GM23248 (cell line): ENCODE measurements at regions not wholly inside any gene's neighbourhood (a gene's known extent, or its start where the extent isn't known, plus 50 kb on each side); places are given as distances from the start of the nearest gene placed in this dataset.

ENCODE experiments used
- DNase-seq: peaks from one replicate; pipeline ENCODE4 v3.0.0-alpha.2; 2015
- H2AFZ ChIP-seq: fragments of 200-600 bp; sonication (generic); 2 replicates; pipeline ENCODE4 v1.6.1; 2016; ENCODE audit warnings: antibody characterized with exemption
- H3F3A ChIP-seq: fragments of 200-600 bp; sonication (generic); 2 replicates; pipeline ENCODE4 v1.6.1; 2016; ENCODE audit warnings: mild to moderate bottlenecking, antibody characterized with exemption, mixed run types; ENCODE audit not compliant: insufficient read depth
- H3K27ac ChIP-seq: fragments of 200-600 bp; sonication (generic); 2 replicates; pipeline ENCODE4 v1.5.1; 2016; ENCODE audit warnings: mild to moderate bottlenecking
- H3K27me3 ChIP-seq: fragments of 200-600 bp; sonication (generic); replicated peaks from 2 replicates; pipeline ENCODE4 v1.6.1; 2016; ENCODE audit warnings: mild to moderate bottlenecking; ENCODE audit not compliant: insufficient read depth
- H3K36me3 ChIP-seq: fragments of 200-600 bp; sonication (generic); 2 replicates; pipeline ENCODE4 v1.6.1; 2016; ENCODE audit warnings: low read depth, mild to moderate bottlenecking
- H3K4me1 ChIP-seq: fragments of 200-600 bp; sonication (generic); 2 replicates; pipeline ENCODE4 v1.6.1; 2016; ENCODE audit warnings: mild to moderate bottlenecking; ENCODE audit not compliant: insufficient read depth
- H3K4me2 ChIP-seq: fragments of 200-600 bp; sonication (generic); one replicate; pipeline ENCODE4 v1.6.1; 2016; ENCODE audit warnings: mild to moderate bottlenecking; ENCODE audit not compliant: unreplicated experiment
- H3K4me3 ChIP-seq: fragments of 200-600 bp; sonication (generic); 2 replicates; pipeline ENCODE4 v1.5.1; 2016; ENCODE audit warnings: mild to moderate bottlenecking
- H3K79me2 ChIP-seq: fragments of 200-600 bp; sonication (generic); 2 replicates; pipeline ENCODE4 v1.6.1; 2016; ENCODE audit warnings: mild to moderate bottlenecking; ENCODE audit not compliant: insufficient read depth
- H3K9ac ChIP-seq: fragments of 200-600 bp; sonication (generic); 2 replicates; pipeline ENCODE4 v1.6.1; 2016; ENCODE audit warnings: mild to moderate bottlenecking
- H3K9me2 ChIP-seq: fragments of 200-600 bp; sonication (generic); 2 replicates; pipeline ENCODE4 v1.6.1; 2016; ENCODE audit warnings: mixed run types, mild to moderate bottlenecking, moderate library complexity; ENCODE audit not compliant: insufficient read depth
- H3K9me3 ChIP-seq: fragments of 200-600 bp; sonication (generic); one replicate; pipeline ENCODE4 v1.6.1; 2017; ENCODE audit warnings: low read depth
- H4K20me1 ChIP-seq: fragments of 200-600 bp; sonication (generic); 2 replicates; pipeline ENCODE4 v1.6.0; 2016; ENCODE audit not compliant: insufficient read depth
- EZH2 ChIP-seq: fragments of 200-600 bp; sonication (generic); IDR thresholded peaks from 2 replicates; pipeline ENCODE4 v1.6.1; 2018; ENCODE audit warnings: antibody characterized with exemption, mild to moderate bottlenecking; ENCODE audit not compliant: insufficient read depth, poor library complexity, severe bottlenecking
- EZH2phosphoT487 ChIP-seq: fragments of 200-600 bp; sonication (generic); IDR thresholded peaks from 2 replicates; pipeline ENCODE4 v1.6.1; 2018; ENCODE audit warnings: antibody characterized with exemption, moderate library complexity, mild to moderate bottlenecking, low read depth; ENCODE audit not compliant: insufficient read depth
- WGBS, 2 experiments: methylation state at CpG; one replicate each; pipeline ENCODE4 v1.1.6; 2015 to 2017; ENCODE audit warnings: low lambda C conversion rate in 2 of 2, low coverage in 1 of 2; ENCODE audit errors: missing lambda C conversion rate in 2 of 2; 5-methylcytosine and 5-hydroxymethylcytosine counted together
- in situ Hi-C: fragments of 300-500 bp; cut with MboI; formaldehyde crosslinking; loops from 2 replicates; pipeline ENCODE4 v1.15.0; 2020

DNA sequence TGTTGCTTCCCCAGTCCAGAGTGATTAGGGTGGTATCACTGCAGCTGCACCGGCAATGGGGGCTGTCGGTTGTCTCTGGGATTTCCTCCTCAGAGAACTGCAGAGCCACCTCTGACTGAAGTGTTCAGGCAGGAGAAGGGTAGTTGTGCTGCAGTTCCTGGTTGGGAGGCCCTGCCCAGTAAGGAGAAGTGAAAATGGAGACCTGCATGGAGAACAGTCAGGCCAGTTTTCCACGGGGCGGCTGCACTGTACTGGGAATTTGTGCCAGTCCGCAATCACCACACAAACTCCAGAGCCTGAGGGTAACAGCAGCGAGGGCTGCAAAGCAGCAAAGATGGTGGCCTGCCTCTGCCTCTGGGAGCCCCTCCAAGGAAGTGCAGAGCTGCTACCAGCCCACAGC, 58.1 kb upstream of the CCDC190 start:
- H3K36me3 ChIP-seq = no peaks in the 10 kb centered on the region
- TF ChIP-seq EZH2 = no peak
- no peak for TF ChIP-seq EZH2phosphoT487
- 85 to 89% methylated on average over 6 of the region's 6 CpGs for WGBS, 2 experiments
- H3F3A ChIP-seq = peaks cover 7% of the 10 kb centered on the region; the same call in 1 of the 2 replicates
- H3K27ac ChIP-seq = no peak overlapping the region
- H3K9me3 ChIP-seq = no peaks in the 10 kb centered on the region
- H3K27me3 ChIP-seq = no peaks in the 10 kb centered on the region
- peaks cover 16% of the 10 kb centered on the region for H3K4me1 ChIP-seq
- in situ Hi-C loops = no loop called here
- DNase-seq = no peak
- H3K79me2 ChIP-seq = no peaks in the 10 kb centered on the region
- H3K9me2 ChIP-seq = no peaks in the 10 kb centered on the region
- no peak overlapping the region for H3K4me3 ChIP-seq
- H3K4me2 ChIP-seq = no peak overlapping the region
- no peak overlapping the region for H2AFZ ChIP-seq
- H4K20me1 ChIP-seq = no peaks in the 10 kb centered on the region
- no peak overlapping the region for H3K9ac ChIP-seq

DNA sequence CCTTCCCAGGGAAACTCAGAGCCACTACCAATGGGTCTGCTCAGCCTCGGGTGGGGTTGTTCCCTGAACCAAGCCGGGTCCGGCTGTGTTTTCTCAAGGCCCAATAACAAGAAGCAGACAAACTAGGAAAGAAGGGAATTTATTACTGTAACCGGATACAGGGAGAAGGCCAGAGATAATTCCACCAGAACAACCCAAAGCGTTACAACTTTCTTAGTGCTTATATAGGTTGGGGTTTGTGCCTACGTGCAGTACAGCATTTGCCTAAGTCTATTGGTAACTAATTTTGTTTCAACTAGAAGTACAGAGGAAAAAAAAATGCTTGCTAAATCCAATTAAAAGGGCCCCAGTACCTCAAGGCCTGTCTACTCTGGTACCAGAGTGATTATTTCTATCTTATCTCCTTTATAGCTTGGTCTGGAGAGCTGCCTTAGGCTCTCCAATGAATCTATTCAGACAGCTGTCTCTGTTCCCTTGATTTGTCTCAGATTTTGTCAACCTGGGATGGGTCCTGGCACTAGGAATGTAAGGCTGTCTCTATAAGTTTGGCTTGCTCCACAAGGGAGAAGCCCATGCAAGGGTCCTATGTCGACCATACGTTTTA, 57.3 kb upstream of the CCDC190 start:
- DNase-seq = no peak
- no peak overlapping the region for H3K27ac ChIP-seq
- H3K4me3 ChIP-seq = no peak overlapping the region
- H3K9ac ChIP-seq = no peak overlapping the region
- H3F3A ChIP-seq = peaks cover 7% of the 10 kb centered on the region; the same call in 1 of the 2 replicates
- no peaks in the 10 kb centered on the region for H3K9me2 ChIP-seq
- TF ChIP-seq EZH2phosphoT487 = no peak
- no peak for TF ChIP-seq EZH2
- H3K4me1 ChIP-seq = peaks cover 16% of the 10 kb centered on the region
- no peaks in the 10 kb centered on the region for H3K9me3 ChIP-seq
- no peaks in the 10 kb centered on the region for H3K27me3 ChIP-seq
- no peaks in the 10 kb centered on the region for H3K79me2 ChIP-seq
- H4K20me1 ChIP-seq = no peaks in the 10 kb centered on the region
- in situ Hi-C loops = no loop called here
- 63 to 66% methylated on average over 8 of the region's 8 CpGs for WGBS, 2 experiments
- H2AFZ ChIP-seq = no peak overlapping the region
- no peak overlapping the region for H3K4me2 ChIP-seq
- no peaks in the 10 kb centered on the region for H3K36me3 ChIP-seq

DNA sequence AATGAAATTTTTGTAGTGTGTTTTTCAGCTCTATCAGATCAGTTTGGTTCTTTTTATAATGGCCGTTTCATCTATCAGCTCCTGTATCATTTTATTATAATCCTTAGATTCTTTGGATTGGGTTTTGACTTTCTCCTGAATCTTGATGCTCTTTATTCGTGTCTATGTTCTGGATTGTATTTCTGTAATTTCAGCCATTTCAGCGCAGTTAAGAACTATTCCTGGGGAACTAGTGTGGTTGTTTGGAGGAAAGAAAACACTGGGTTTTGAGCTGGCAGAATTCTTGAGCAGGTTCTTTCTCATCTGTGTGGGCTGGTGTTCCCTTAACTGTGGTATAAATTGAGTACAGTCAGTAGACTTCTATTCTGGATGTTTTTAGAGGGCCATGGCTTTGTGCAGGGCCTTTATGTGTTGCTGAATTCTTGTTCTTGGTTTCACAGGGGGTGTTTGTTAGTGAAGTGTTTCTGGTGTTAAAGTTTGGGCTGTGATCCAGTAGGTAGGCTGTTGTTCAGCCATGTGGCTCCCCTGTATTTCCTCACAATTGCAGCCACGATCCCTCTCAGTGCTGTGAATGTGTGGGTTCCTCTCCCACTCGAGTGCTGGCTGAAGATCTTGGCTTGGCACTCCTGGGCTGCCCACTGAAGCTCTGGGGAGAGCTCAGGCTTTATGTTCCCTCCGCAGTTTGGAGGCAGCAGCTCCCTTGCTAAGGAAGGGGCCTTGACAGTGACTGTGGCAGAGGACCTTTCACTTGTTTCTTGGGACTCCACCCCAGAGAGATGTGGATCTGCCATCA, 56.0 kb upstream of the CCDC190 start:
- Histone ChIP-seq H3K4me3 (no peak overlapping the region), H2AFZ (peak overlapping the region; percentile 30; the same call in 1 of the 2 replicates), H3F3A (peaks cover 7% of the 10 kb centered on the region; the same call in 1 of the 2 replicates), H3K4me2 (peak overlapping the region; percentile 23), H3K9ac (no peak overlapping the region; the same call in 1 of the 2 replicates), H3K9me2 (no peaks in the 10 kb centered on the region), H3K4me1 (peaks cover 12% of the 10 kb centered on the region), H3K79me2 (no peaks in the 10 kb centered on the region), H3K27me3 (no peaks in the 10 kb centered on the region), H3K36me3 (no peaks in the 10 kb centered on the region; the same call in 1 of the 2 replicates), H4K20me1 (no peaks in the 10 kb centered on the region), H3K27ac (peak overlapping the region; percentile 20; the same call in 1 of the 2 replicates), H3K9me3 (no peaks in the 10 kb centered on the region)
- in situ Hi-C loops = no loop called here
- 81 to 86% methylated on average over 6 of the region's 6 CpGs for WGBS, 2 experiments
- TF ChIP-seq EZH2phosphoT487 = no peak
- no peak for DNase-seq

DNA sequence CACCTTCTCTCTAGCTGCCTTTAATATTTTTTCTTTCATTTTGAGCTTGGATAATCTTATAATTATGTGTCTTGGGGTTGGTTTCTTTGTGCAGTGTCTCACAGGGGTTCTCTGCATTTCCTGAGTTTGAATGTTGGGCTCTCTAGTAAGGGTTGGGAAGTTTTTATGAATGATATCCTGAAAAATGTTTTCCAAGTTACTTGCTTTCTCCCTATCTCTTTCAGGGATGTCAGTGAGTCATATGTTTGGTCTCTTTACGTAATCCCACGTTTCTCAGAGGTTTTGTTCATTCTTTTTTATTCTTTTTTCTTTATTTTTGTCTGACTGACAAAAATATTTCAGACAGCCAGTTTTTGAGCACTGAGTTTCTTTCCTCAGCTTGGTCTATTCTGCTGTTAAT, 55.4 kb upstream of the CCDC190 start:
- Histone ChIP-seq H3K4me3 (no peak overlapping the region), H3K9me2 (no peaks in the 10 kb centered on the region), H3K9me3 (no peaks in the 10 kb centered on the region), H3K4me1 (peaks cover 9% of the 10 kb centered on the region), H3K36me3 (no peaks in the 10 kb centered on the region; the same call in 1 of the 2 replicates), H3K9ac (no peak overlapping the region), H3F3A (peaks cover 7% of the 10 kb centered on the region; the same call in 1 of the 2 replicates), H3K4me2 (peak overlapping the region; percentile 23), H4K20me1 (no peaks in the 10 kb centered on the region), H3K27ac (peak overlapping the region; percentile 24; the same call in 1 of the 2 replicates), H2AFZ (peak overlapping the region; percentile 30; the same call in 1 of the 2 replicates), H3K27me3 (no peaks in the 10 kb centered on the region), H3K79me2 (no peaks in the 10 kb centered on the region)
- TF ChIP-seq EZH2phosphoT487 (no peak), EZH2 (no peak)
- in situ Hi-C loops = no loop called here
- 4 to 12% methylated on average over 2 of the region's 2 CpGs for WGBS, 2 experiments
- DNase-seq = peak; percentile 71
